Ectodermal cell (in vitro differentiated cells): ENCODE measurements at regions not wholly inside any gene's neighbourhood (a gene's known extent, or its start where the extent isn't known, plus 50 kb on each side); places are given as distances from the start of the nearest gene placed in this dataset.

ENCODE experiments used
- H3K27ac ChIP-seq: 2 replicates; pipeline ENCODE4 v1.7.0; 2013; ENCODE audit warnings: mild to moderate bottlenecking, low read depth, low read length; ENCODE audit not compliant: insufficient read depth, poor library complexity, severe bottlenecking
- H3K27me3 ChIP-seq: 2 replicates; pipeline ENCODE4 v1.7.0; 2013; ENCODE audit warnings: mild to moderate bottlenecking, low read length; ENCODE audit not compliant: insufficient read depth, control insufficient read depth, poor library complexity, severe bottlenecking
- H3K36me3 ChIP-seq: one replicate; pipeline ENCODE4 v1.7.0; 2013; ENCODE audit warnings: low read length; ENCODE audit not compliant: control insufficient read depth, insufficient read depth
- H3K4me1 ChIP-seq: one replicate; pipeline ENCODE4 v1.7.0; 2013; ENCODE audit warnings: low read length; ENCODE audit not compliant: control insufficient read depth, insufficient read depth
- H3K4me3 ChIP-seq: 2 replicates; pipeline ENCODE4 v1.7.0; 2013; ENCODE audit warnings: low read depth, low read length, control low read depth; ENCODE audit not compliant: insufficient read depth
- H3K9me3 ChIP-seq: 2 replicates; pipeline ENCODE4 v1.7.0; 2013; ENCODE audit warnings: mild to moderate bottlenecking, low read length, moderate library complexity; ENCODE audit not compliant: control insufficient read depth
- WGBS, 2 experiments: methylation state at CpG; one replicate each; pipeline ENCODE4 v1.1.7; 2013; ENCODE audit warnings: missing lambda C conversion rate in 2 of 2; 5-methylcytosine and 5-hydroxymethylcytosine counted together

DNA sequence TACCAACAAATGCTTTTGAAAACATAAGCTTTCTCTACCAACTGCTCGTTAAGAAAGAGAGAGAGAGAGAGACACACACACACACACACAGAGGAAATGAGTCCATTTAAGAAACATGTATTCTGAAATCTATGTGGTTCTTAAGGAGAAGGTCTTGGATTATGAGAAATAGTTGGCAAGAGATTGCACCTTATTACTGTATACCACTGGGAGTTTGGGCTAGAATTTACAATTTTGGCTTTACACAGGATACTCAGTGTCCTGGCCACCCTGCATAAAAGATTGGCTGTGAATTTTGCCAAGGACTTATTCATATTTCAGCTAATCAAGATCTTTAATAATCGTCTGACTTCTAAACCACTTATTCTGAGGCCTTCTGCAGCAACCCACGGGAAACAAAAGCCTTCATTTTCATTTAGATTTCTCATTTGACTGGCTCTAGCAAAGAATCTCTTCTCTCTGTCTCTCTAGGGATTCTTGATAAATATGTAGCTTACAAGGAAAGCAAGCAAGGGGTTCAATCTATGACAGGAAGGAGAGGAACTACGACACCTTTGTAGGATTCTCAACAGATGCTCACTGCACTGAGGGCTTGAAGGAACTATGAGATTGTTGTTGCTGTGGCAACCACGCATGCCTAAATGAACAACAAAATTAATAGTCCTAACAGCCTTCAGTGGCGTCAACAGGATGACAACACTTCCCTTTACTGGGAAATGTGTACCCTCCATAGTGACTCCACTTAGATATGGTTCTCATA lies 75.3 kb upstream of the GNAO1 start:
- peak overlapping the region; percentile 64 for H3K27ac ChIP-seq
- no peak overlapping the region for H3K4me3 ChIP-seq
- H3K36me3 ChIP-seq, result no peaks in the 10 kb centered on the region
- 52 to 58% methylated on average over 5 to 6 of the region's 6 CpGs for WGBS, 2 experiments
- no peaks in the 10 kb centered on the region for H3K27me3 ChIP-seq
- no peaks in the 10 kb centered on the region for H3K9me3 ChIP-seq
- peaks cover 26% of the 10 kb centered on the region for H3K4me1 ChIP-seq

- Histone ChIP-seq H3K4me3 (no peak overlapping the region), H3K27ac (no peak overlapping the region), H3K27me3 (no peaks in the 10 kb centered on the region), H3K36me3 (no peaks in the 10 kb centered on the region), H3K4me1 (peaks cover 30% of the 10 kb centered on the region), H3K9me3 (no peaks in the 10 kb centered on the region)
- 40 to 43% methylated on average over 2 of the region's 2 CpGs for WGBS, 2 experiments
Measured at GRCh38 chr16:56113223-56113622, 78.1 kb upstream of the GNAO1 start.

DNA sequence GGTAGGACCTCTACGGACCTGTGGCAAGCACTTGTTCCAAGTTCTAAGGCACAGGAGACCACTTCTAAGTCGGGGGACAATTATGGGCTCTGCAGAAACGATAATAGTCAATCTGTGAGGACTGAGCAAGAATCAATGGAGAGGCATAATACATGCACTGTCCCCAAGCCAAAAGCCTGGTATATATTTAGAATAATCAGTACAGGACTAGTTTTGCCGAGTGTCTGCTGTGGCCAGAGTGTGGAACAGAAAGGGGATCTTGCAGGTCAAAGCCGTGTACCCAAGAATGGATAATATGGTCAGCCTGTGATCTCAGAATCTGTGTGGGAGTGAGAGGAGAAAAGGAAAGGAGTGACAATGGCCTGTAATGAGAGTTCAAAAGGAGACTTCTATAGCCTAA lies 80.2 kb upstream of the GNAO1 start:
- Histone ChIP-seq H3K27ac (no peak overlapping the region), H3K27me3 (no peaks in the 10 kb centered on the region), H3K4me3 (no peak overlapping the region), H3K4me1 (peaks cover 20% of the 10 kb centered on the region), H3K36me3 (no peaks in the 10 kb centered on the region), H3K9me3 (no peaks in the 10 kb centered on the region)
- 75 to 78% methylated on average over 5 of the region's 5 CpGs for WGBS, 2 experiments

DNA sequence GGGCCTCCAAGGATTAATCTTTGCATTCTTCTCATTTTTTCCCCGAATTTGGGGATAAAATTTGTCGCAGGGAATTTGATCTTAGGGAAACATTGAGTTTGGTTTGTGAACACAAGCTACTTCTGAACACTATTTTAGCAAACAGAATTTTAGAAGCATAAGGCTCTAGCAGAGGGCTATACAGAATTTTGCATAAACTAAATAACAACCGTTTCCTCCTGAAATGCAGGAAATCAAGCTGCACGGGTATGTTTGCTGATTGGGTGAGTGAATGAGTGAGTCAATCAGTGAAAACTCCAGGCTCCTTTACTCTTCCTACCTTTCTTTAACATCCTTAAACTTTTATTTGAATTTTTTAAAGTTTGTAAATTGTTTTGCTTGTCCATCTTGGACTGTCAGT lies 81.3 kb upstream of the GNAO1 start:
- Histone ChIP-seq H3K36me3 (no peaks in the 10 kb centered on the region), H3K4me3 (no peak overlapping the region), H3K27ac (no peak overlapping the region), H3K9me3 (no peaks in the 10 kb centered on the region), H3K27me3 (no peaks in the 10 kb centered on the region), H3K4me1 (peaks cover 12% of the 10 kb centered on the region)
- 78 to 95% methylated on average over 2 to 4 of the region's 4 CpGs for WGBS, 2 experiments

- no peaks in the 10 kb centered on the region for H3K36me3 ChIP-seq
- 84 to 100% methylated on average over 1 of the region's 1 CpG for WGBS, 2 experiments
Measured at GRCh38 chr16:56109205-56109604, 82.1 kb upstream of the GNAO1 start.

GRCh38 chr16:56108724-56109123 lies 82.6 kb upstream of the GNAO1 start:
- Histone ChIP-seq H3K4me1 (peaks cover 12% of the 10 kb centered on the region), H3K27ac (no peak overlapping the region), H3K36me3 (no peaks in the 10 kb centered on the region), H3K9me3 (no peaks in the 10 kb centered on the region), H3K4me3 (no peak overlapping the region), H3K27me3 (no peaks in the 10 kb centered on the region)
- 52 to 65% methylated on average over 3 to 4 of the region's 4 CpGs for WGBS, 2 experiments

More at GRCh38 chr16:56109205-56109604, 82.1 kb upstream of the GNAO1 start:
- Histone ChIP-seq H3K4me1 (peaks cover 12% of the 10 kb centered on the region), H3K4me3 (no peak overlapping the region), H3K27ac (no peak overlapping the region), H3K27me3 (no peaks in the 10 kb centered on the region), H3K9me3 (no peaks in the 10 kb centered on the region)

DNA sequence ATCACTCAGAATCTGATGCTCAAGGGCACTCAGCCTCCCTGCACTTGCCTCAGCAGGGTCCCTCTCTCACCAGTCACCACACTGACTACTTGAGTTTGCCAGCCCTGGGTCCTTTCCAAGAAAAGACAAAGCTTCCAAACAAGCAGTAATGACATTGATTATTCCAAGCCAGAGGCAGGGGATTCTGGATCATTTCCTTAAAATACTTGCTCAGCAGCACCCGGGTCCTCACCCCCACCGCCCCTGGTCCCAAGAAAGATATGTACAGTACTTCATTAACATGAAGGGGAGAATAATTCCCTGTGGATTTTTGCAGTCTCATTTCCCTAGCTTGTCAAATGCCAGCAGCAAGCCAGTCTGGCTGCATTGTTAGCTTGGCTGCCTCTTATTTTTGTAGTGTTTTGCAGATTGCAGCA lies 83.2 kb upstream of the GNAO1 start:
- no peaks in the 10 kb centered on the region for H3K36me3 ChIP-seq
- H3K27ac ChIP-seq, result no peak overlapping the region
- H3K4me1 ChIP-seq, result peaks cover 7% of the 10 kb centered on the region
- no peak overlapping the region for H3K4me3 ChIP-seq
- H3K9me3 ChIP-seq, result no peaks in the 10 kb centered on the region
- no peaks in the 10 kb centered on the region for H3K27me3 ChIP-seq
- WGBS, 2 experiments, result 68 to 75% methylated on average over 2 of the region's 2 CpGs

GRCh38 chr16:56106527-56106926 lies 84.8 kb upstream of the GNAO1 start:
- 94 to 96% methylated on average over 6 of the region's 6 CpGs for WGBS, 2 experiments
- no peaks in the 10 kb centered on the region for H3K9me3 ChIP-seq

DNA sequence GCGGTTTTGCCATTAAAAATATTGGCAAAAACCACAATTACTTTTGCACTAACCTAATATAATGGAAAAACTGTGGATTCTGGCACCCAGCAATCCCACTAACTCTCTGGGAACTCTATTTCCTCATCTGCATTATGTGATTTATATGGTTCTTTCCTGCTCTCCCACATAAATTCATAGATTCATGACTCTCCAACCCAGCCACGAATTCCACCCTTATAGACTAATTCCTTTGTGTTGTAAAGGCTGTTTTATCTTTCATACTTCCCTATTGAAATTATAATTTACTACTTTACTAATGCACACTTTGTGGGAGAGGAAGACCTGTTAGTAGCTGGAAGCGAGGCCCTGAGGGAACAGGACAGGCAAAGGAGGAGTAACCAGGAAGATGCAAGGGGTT lies 88.4 kb upstream of the GNAO1 start:
- Histone ChIP-seq H3K4me1 (peaks cover 9% of the 10 kb centered on the region), H3K4me3 (no peak overlapping the region), H3K36me3 (no peaks in the 10 kb centered on the region), H3K27ac (no peak overlapping the region), H3K9me3 (no peaks in the 10 kb centered on the region), H3K27me3 (no peaks in the 10 kb centered on the region)
- 87 to 98% methylated on average over 2 to 3 of the region's 3 CpGs for WGBS, 2 experiments

More at GRCh38 chr16:56106527-56106926, 84.8 kb upstream of the GNAO1 start:
- no peak overlapping the region for H3K4me3 ChIP-seq
- no peak overlapping the region for H3K27ac ChIP-seq
- H3K27me3 ChIP-seq, result no peaks in the 10 kb centered on the region
- H3K36me3 ChIP-seq, result no peaks in the 10 kb centered on the region
- peaks cover 13% of the 10 kb centered on the region for H3K4me1 ChIP-seq

GRCh38 chr16:56102183-56102686 lies 89.1 kb upstream of the GNAO1 start:
- Histone ChIP-seq H3K4me1 (peaks cover 9% of the 10 kb centered on the region), H3K4me3 (no peak overlapping the region), H3K9me3 (no peaks in the 10 kb centered on the region), H3K27me3 (no peaks in the 10 kb centered on the region), H3K36me3 (no peaks in the 10 kb centered on the region), H3K27ac (no peak overlapping the region)
- WGBS, 2 experiments, result 73 to 76% methylated on average over 13 of the region's 13 CpGs
